ENCODE measurements at regions not wholly inside any gene's neighbourhood (a gene's known extent, or its start where the extent isn't known, plus 50 kb on each side); places are given as distances from the start of the nearest gene placed in this dataset.

DNA sequence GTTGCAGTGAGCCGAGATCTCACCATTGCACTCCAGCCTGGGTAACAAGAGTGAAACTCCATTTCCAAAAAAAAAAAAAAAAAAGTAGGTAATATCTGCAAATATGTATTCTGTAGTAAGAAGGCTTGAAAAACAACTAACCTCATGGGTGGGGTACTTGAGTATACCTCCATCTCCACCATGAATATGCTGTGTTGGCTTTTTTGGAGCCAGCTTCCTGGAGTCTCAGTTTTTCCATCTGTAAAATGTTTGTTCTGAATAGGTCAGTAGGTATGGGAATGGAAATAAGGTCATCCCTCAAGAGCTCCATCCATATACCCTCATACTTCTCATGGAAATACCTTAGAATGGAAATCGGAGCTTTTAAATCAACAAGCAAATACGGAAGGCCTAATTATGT, 430.0 kb upstream of the FAM98A start:
- no peak overlapping the region for H3K27ac ChIP-seq (ENCODE audit: low read depth, low read length)
- H3K9ac ChIP-seq (ENCODE audit: low read length), result no peak overlapping the region
- H2BK120ac ChIP-seq (ENCODE audit: low read depth, low read length), result no peak overlapping the region
- H3K18ac ChIP-seq (ENCODE audit: low read length), result no peak overlapping the region
- H3K4me1 ChIP-seq (ENCODE audit: control insufficient read depth, low read depth, low read length), result no peaks in the 10 kb centered on the region
- H3K4me3 ChIP-seq (ENCODE audit: low read length), result no peak overlapping the region
- H2AK5ac ChIP-seq (ENCODE audit: low read length), result no peak overlapping the region
- H3K23ac ChIP-seq (ENCODE audit: low read length), result no peak overlapping the region
- DNase-seq, result no peak
- no CpG with 5 or more reads among the region's 3 CpGs for WGBS (ENCODE audit: extremely low coverage, insufficient coverage, low lambda C conversion rate)
- no peak overlapping the region for H3K4me2 ChIP-seq (ENCODE audit: low read length)
- H2BK5ac ChIP-seq (ENCODE audit: low read length), result no peak overlapping the region
- no peaks in the 10 kb centered on the region for H3K79me1 ChIP-seq (ENCODE audit: low read length)
- H3K27me3 ChIP-seq (ENCODE audit: insufficient read depth, low read length, poor library complexity), result no peaks in the 10 kb centered on the region
- H3K4ac ChIP-seq (ENCODE audit: low read depth, low read length), result no peak overlapping the region
- no peak overlapping the region for H4K5ac ChIP-seq (ENCODE audit: low read length)
- no peak overlapping the region for H2BK15ac ChIP-seq (replicated peaks; ENCODE audit: low read depth)
- H3K36me3 ChIP-seq (ENCODE audit: control insufficient read depth, insufficient read depth, low read length), result no peaks in the 10 kb centered on the region
- H3K79me2 ChIP-seq (ENCODE audit: control insufficient read depth, insufficient read depth, low read length), result no peaks in the 10 kb centered on the region
- no peak overlapping the region for H3K56ac ChIP-seq (ENCODE audit: low read length)
- no peak overlapping the region for H4K8ac ChIP-seq (ENCODE audit: low read depth, low read length)

DNA sequence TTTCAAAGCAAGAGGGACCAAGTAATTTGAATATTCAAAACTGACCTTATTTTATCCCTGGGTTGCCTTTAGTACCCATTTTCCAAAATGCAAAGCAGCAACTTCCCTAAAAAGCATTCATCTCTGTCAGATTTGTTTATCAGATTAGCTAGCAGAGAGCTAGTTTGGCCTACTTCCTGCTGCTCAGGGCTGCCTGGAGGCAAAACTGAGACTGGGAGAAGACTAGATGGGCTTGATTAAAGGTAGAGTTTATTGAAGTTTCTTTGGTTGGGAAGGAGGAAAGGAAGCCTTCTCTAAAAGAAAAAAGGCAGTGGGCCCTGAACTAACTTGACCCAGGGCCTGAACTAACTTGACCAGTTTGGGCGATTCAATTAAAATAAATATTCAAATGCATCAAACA, 426.1 kb upstream of the FAM98A start:
- Histone ChIP-seq H3K36me3 (ENCODE audit: control insufficient read depth, insufficient read depth, low read length) (no peaks in the 10 kb centered on the region), H3K79me1 (ENCODE audit: low read length) (no peaks in the 10 kb centered on the region), H4K8ac (ENCODE audit: low read depth, low read length) (no peak overlapping the region), H3K79me2 (ENCODE audit: control insufficient read depth, insufficient read depth, low read length) (no peaks in the 10 kb centered on the region), H3K27me3 (ENCODE audit: insufficient read depth, low read length, poor library complexity) (no peaks in the 10 kb centered on the region), H3K4me2 (ENCODE audit: low read length) (no peak overlapping the region), H3K18ac (ENCODE audit: low read length) (no peak overlapping the region), H2BK5ac (ENCODE audit: low read length) (no peak overlapping the region), H3K4me3 (ENCODE audit: low read length) (no peak overlapping the region), H3K4me1 (ENCODE audit: control insufficient read depth, low read depth, low read length) (peaks cover 3% of the 10 kb centered on the region), H2BK15ac (replicated peaks; ENCODE audit: low read depth) (no peak overlapping the region), H3K9ac (ENCODE audit: low read length) (no peak overlapping the region), H3K27ac (ENCODE audit: low read depth, low read length) (no peak overlapping the region), H3K4ac (ENCODE audit: low read depth, low read length) (no peak overlapping the region), H3K23ac (ENCODE audit: low read length) (no peak overlapping the region), H3K56ac (ENCODE audit: low read length) (no peak overlapping the region), H2AK5ac (ENCODE audit: low read length) (no peak overlapping the region), H2BK120ac (ENCODE audit: low read depth, low read length) (no peak overlapping the region), H4K5ac (ENCODE audit: low read length) (no peak overlapping the region)
- WGBS (ENCODE audit: extremely low coverage, insufficient coverage, low lambda C conversion rate), result no CpG with 5 or more reads among the region's 1 CpG
- peak; percentile 48 for DNase-seq

DNA sequence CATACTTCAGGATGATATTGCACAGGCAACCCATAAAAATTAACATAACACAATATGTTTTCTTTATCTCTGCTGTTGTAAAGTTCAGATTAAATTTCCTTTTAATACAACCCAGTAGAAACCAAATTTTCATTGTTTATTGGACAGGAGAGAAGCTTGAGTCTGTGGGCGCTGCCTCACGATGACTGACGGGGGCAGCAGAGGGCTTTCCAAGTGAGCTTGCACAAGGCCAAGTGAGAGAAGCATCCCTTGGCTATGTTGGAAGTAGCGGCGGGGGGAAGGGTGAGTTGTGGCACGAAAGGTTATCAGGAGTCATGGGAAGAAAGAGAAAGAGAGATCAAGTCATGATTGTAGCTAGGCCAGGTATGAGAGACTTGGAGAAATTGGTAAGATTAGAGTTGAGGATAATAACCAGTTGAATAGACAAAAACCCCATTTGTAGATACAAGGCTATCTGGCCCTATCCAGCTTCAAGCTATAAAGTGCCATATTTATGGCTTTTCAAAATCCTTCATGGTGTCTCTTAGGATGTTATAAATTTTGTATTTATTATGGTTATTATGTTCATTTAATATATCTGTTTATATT, 413.7 kb upstream of the FAM98A start:
- Histone ChIP-seq H2BK5ac (ENCODE audit: low read length) (no peak overlapping the region), H3K36me3 (ENCODE audit: control insufficient read depth, insufficient read depth, low read length) (no peaks in the 10 kb centered on the region), H3K56ac (ENCODE audit: low read length) (no peak overlapping the region), H3K79me1 (ENCODE audit: low read length) (no peaks in the 10 kb centered on the region), H3K23ac (ENCODE audit: low read length) (no peak overlapping the region), H3K79me2 (ENCODE audit: control insufficient read depth, insufficient read depth, low read length) (no peaks in the 10 kb centered on the region), H3K4me2 (ENCODE audit: low read length) (no peak overlapping the region), H2BK15ac (replicated peaks; ENCODE audit: low read depth) (no peak overlapping the region), H3K27ac (ENCODE audit: low read depth, low read length) (no peak overlapping the region), H3K18ac (ENCODE audit: low read length) (no peak overlapping the region), H3K4ac (ENCODE audit: low read depth, low read length) (no peak overlapping the region), H4K5ac (ENCODE audit: low read length) (no peak overlapping the region), H3K9ac (ENCODE audit: low read length) (no peak overlapping the region), H4K8ac (ENCODE audit: low read depth, low read length) (no peak overlapping the region), H3K27me3 (ENCODE audit: insufficient read depth, low read length, poor library complexity) (no peaks in the 10 kb centered on the region), H2AK5ac (ENCODE audit: low read length) (no peak overlapping the region), H3K4me3 (ENCODE audit: low read length) (no peak overlapping the region), H2BK120ac (ENCODE audit: low read depth, low read length) (no peak overlapping the region), H3K4me1 (ENCODE audit: control insufficient read depth, low read depth, low read length) (no peaks in the 10 kb centered on the region)
- WGBS (ENCODE audit: extremely low coverage, insufficient coverage, low lambda C conversion rate), result no CpG with 5 or more reads among the region's 6 CpGs
- DNase-seq, result peak; percentile 95

DNA sequence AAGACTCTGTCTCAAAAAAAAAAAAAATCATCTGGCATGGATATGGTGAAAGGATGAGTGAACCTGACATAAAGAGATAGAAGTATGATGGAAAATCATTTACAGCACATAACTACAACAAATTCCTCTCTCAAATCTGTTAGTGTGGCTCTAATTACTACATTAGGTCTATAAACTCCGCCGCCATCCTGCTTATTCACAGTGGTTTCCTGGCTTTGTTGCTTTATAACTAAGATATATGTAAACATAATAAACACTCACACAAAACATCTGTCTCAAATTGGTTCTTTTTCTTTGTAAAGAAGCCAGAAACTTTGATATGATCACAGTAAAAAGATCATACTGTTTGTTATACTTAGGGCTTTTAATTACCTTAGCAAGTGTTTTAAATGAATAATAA, 412.6 kb upstream of the FAM98A start:
- Histone ChIP-seq H3K4me2 (ENCODE audit: low read length) (no peak overlapping the region), H2BK5ac (ENCODE audit: low read length) (no peak overlapping the region), H3K4me1 (ENCODE audit: control insufficient read depth, low read depth, low read length) (no peaks in the 10 kb centered on the region), H2BK15ac (replicated peaks; ENCODE audit: low read depth) (no peak overlapping the region), H3K27me3 (ENCODE audit: insufficient read depth, low read length, poor library complexity) (no peaks in the 10 kb centered on the region), H3K27ac (ENCODE audit: low read depth, low read length) (no peak overlapping the region), H3K4ac (ENCODE audit: low read depth, low read length) (no peak overlapping the region), H2BK120ac (ENCODE audit: low read depth, low read length) (no peak overlapping the region), H3K4me3 (ENCODE audit: low read length) (no peak overlapping the region), H3K79me2 (ENCODE audit: control insufficient read depth, insufficient read depth, low read length) (no peaks in the 10 kb centered on the region), H4K5ac (ENCODE audit: low read length) (no peak overlapping the region), H3K23ac (ENCODE audit: low read length) (no peak overlapping the region), H4K8ac (ENCODE audit: low read depth, low read length) (no peak overlapping the region), H3K9ac (ENCODE audit: low read length) (no peak overlapping the region), H2AK5ac (ENCODE audit: low read length) (no peak overlapping the region), H3K18ac (ENCODE audit: low read length) (no peak overlapping the region), H3K79me1 (ENCODE audit: low read length) (no peaks in the 10 kb centered on the region), H3K36me3 (ENCODE audit: control insufficient read depth, insufficient read depth, low read length) (no peaks in the 10 kb centered on the region), H3K56ac (ENCODE audit: low read length) (no peak overlapping the region)
- DNase-seq, result no peak
- no CpG with 5 or more reads among the region's 2 CpGs for WGBS (ENCODE audit: extremely low coverage, insufficient coverage, low lambda C conversion rate)

DNA sequence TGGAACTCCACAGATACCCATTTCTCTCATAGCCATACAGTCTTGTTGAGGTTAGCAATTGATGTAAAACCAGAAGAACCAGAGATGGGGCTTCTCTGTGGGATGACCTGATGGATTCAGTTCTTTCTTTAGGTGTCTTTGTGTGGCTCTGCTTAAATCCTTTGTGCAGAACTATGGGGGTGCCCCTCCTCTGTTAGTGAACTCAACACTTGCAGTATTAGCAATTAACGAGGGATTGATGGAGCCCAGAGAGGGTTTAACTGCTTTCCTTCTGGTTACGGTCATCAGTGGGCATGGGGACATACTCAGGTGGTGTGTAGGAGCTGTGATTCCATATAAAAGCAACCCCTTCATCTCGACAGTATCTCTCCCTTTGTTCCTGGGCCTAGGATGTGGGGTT, 406.8 kb upstream of the FAM98A start:
- Histone ChIP-seq H4K5ac (ENCODE audit: low read length) (no peak overlapping the region), H3K4me1 (ENCODE audit: control insufficient read depth, low read depth, low read length) (no peaks in the 10 kb centered on the region), H3K36me3 (ENCODE audit: control insufficient read depth, insufficient read depth, low read length) (no peaks in the 10 kb centered on the region), H3K4me2 (ENCODE audit: low read length) (no peak overlapping the region), H3K9ac (ENCODE audit: low read length) (no peak overlapping the region), H2BK120ac (ENCODE audit: low read depth, low read length) (no peak overlapping the region), H3K79me2 (ENCODE audit: control insufficient read depth, insufficient read depth, low read length) (no peaks in the 10 kb centered on the region), H2BK15ac (replicated peaks; ENCODE audit: low read depth) (no peak overlapping the region), H3K27me3 (ENCODE audit: insufficient read depth, low read length, poor library complexity) (no peaks in the 10 kb centered on the region), H2AK5ac (ENCODE audit: low read length) (no peak overlapping the region), H3K79me1 (ENCODE audit: low read length) (no peaks in the 10 kb centered on the region), H3K23ac (ENCODE audit: low read length) (no peak overlapping the region), H3K56ac (ENCODE audit: low read length) (no peak overlapping the region), H3K27ac (ENCODE audit: low read depth, low read length) (no peak overlapping the region), H3K4ac (ENCODE audit: low read depth, low read length) (no peak overlapping the region), H2BK5ac (ENCODE audit: low read length) (no peak overlapping the region), H3K4me3 (ENCODE audit: low read length) (no peak overlapping the region), H4K8ac (ENCODE audit: low read depth, low read length) (no peak overlapping the region), H3K18ac (ENCODE audit: low read length) (no peak overlapping the region)
- DNase-seq, result no peak
- no CpG with 5 or more reads among the region's 3 CpGs for WGBS (ENCODE audit: extremely low coverage, insufficient coverage, low lambda C conversion rate)

DNA sequence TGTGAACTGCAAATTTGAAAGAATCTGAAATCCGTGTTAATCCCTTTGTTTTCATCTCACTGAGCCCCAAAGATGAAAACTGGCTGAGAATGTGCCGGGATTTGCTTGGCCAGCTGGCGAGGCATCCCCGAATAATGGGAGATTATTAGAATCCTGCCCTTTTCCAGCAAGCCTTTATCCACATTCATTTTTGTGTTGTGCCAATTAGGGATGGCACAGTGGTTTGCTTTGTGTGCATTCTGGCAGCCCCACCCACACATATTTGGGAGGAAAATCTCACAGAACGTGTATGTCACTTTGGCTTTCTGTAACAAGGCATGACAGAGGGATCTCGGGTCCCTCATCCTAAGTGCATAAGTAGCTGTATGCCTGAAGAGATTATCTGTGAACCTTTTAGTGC, 405.8 kb upstream of the FAM98A start:
- DNase-seq, result no peak
- no peak overlapping the region for H3K18ac ChIP-seq (ENCODE audit: low read length)
- H2AK5ac ChIP-seq (ENCODE audit: low read length), result no peak overlapping the region
- no peaks in the 10 kb centered on the region for H3K4me1 ChIP-seq (ENCODE audit: control insufficient read depth, low read depth, low read length)
- H2BK15ac ChIP-seq (replicated peaks; ENCODE audit: low read depth), result no peak overlapping the region
- H3K56ac ChIP-seq (ENCODE audit: low read length), result no peak overlapping the region
- no peak overlapping the region for H3K23ac ChIP-seq (ENCODE audit: low read length)
- H3K4me2 ChIP-seq (ENCODE audit: low read length), result no peak overlapping the region
- H3K9ac ChIP-seq (ENCODE audit: low read length), result no peak overlapping the region
- no peaks in the 10 kb centered on the region for H3K27me3 ChIP-seq (ENCODE audit: insufficient read depth, low read length, poor library complexity)
- no peaks in the 10 kb centered on the region for H3K79me2 ChIP-seq (ENCODE audit: control insufficient read depth, insufficient read depth, low read length)
- no peak overlapping the region for H3K4ac ChIP-seq (ENCODE audit: low read depth, low read length)
- H3K27ac ChIP-seq (ENCODE audit: low read depth, low read length), result no peak overlapping the region
- H3K36me3 ChIP-seq (ENCODE audit: control insufficient read depth, insufficient read depth, low read length), result no peaks in the 10 kb centered on the region
- no peak overlapping the region for H3K4me3 ChIP-seq (ENCODE audit: low read length)
- no peak overlapping the region for H2BK120ac ChIP-seq (ENCODE audit: low read depth, low read length)
- H4K5ac ChIP-seq (ENCODE audit: low read length), result no peak overlapping the region
- WGBS (ENCODE audit: extremely low coverage, insufficient coverage, low lambda C conversion rate), result no CpG with 5 or more reads among the region's 6 CpGs
- H4K8ac ChIP-seq (ENCODE audit: low read depth, low read length), result no peak overlapping the region
- no peaks in the 10 kb centered on the region for H3K79me1 ChIP-seq (ENCODE audit: low read length)
- H2BK5ac ChIP-seq (ENCODE audit: low read length), result no peak overlapping the region
